Colonic mucosa (tissue), 4 donors: ENCODE measurements at regions not wholly inside any gene's neighbourhood (a gene's known extent, or its start where the extent isn't known, plus 50 kb on each side); places are given as distances from the start of the nearest gene placed in this dataset.

Experiments used
- DNase-seq: peaks from one replicate; pipeline ENCODE4 v3.0.0-alpha.2; 2020
- H3K27ac ChIP-seq: fragments of 200-600 bp; one replicate; pipeline ENCODE4 v1.8.0; 2021
- H3K27me3 ChIP-seq: fragments of 200-600 bp; one replicate; pipeline ENCODE4 v1.8.0; 2021
- H3K36me3 ChIP-seq: fragments of 200-600 bp; one replicate; pipeline ENCODE4 v1.8.0; 2021
- H3K4me1 ChIP-seq: fragments of 200-600 bp; one replicate; pipeline ENCODE4 v1.8.0; 2021; ENCODE audit warnings: mild to moderate bottlenecking
- H3K4me3 ChIP-seq: fragments of 200-600 bp; one replicate; pipeline ENCODE4 v1.8.0; 2021
- H3K9ac ChIP-seq, 2 donors: one replicate each; pipeline ENCODE4 v1.7.0; 2013; ENCODE audit warnings: control low read depth in 2 of 2, low read depth in 2 of 2, low read length in 2 of 2
- H3K9me3 ChIP-seq: fragments of 200-600 bp; one replicate; pipeline ENCODE4 v1.8.0; 2021
- intact Hi-C: fragments of 100-400 bp; cut with DNase I; formaldehyde crosslinking; loops from one replicate; pipeline ENCODE4 v1.14.1; 2022
- TF ChIP-seq, protein P1 (sequence below): fragments of 200-600 bp; IDR thresholded peaks from one replicate; pipeline ENCODE4 v1.8.0; 2022; ENCODE audit warnings: antibody characterized with exemption, mild to moderate bottlenecking
- donor health status: healthy.
- donor health status: DM: no; HTN: no; CAD: no.
- donor health status: DM: no; HTN: no; CAD: no.

DNA sequence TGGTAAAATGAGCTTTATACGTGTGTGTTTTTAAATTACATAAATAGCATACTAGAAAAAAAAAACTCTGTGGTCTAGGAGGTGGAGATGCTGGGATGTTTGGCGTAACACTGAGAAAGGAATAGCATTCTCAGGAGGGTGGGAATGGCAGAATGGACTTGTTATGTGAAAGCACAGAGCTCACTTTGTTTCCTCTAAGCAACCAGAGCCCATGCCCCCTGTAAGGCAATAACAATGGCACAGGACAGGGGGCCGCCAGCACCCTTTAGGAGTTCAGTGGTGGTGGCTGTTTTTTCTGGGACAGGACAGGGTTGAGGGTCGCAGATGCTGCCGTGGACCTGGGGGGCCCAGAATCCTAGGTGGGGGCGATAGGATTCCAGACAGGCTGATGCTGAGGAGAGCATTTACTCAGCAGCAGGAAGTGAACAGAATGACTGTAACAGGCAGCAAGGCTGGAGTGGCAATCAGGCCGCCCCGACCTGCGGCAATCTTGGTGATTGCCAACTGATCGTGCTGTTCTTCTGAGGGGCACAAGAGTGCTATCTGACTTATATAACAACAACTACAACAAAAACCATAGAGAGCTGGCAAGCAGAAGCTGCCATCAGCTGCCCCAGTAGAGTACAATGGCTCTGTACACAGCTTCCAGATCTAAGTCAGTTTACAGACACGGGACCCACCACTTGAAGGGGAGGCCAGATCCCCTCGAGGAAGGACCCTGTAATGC, 160.4 kb downstream of the UACA start:
- Histone ChIP-seq H3K9me3 (no peaks in the 10 kb centered on the region), H3K4me3 (no peak overlapping the region), H3K4me1 (no peaks in the 10 kb centered on the region), H3K9ac (no peak overlapping the region), H3K36me3 (no peaks in the 10 kb centered on the region), H3K27me3 (no peaks in the 10 kb centered on the region), H3K27ac (no peak overlapping the region)
- no peak for DNase-seq
- intact Hi-C loops, result no loop called here
- TF ChIP-seq, protein P1, sequence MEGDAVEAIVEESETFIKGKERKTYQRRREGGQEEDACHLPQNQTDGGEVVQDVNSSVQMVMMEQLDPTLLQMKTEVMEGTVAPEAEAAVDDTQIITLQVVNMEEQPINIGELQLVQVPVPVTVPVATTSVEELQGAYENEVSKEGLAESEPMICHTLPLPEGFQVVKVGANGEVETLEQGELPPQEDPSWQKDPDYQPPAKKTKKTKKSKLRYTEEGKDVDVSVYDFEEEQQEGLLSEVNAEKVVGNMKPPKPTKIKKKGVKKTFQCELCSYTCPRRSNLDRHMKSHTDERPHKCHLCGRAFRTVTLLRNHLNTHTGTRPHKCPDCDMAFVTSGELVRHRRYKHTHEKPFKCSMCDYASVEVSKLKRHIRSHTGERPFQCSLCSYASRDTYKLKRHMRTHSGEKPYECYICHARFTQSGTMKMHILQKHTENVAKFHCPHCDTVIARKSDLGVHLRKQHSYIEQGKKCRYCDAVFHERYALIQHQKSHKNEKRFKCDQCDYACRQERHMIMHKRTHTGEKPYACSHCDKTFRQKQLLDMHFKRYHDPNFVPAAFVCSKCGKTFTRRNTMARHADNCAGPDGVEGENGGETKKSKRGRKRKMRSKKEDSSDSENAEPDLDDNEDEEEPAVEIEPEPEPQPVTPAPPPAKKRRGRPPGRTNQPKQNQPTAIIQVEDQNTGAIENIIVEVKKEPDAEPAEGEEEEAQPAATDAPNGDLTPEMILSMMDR, result no peak

DNA sequence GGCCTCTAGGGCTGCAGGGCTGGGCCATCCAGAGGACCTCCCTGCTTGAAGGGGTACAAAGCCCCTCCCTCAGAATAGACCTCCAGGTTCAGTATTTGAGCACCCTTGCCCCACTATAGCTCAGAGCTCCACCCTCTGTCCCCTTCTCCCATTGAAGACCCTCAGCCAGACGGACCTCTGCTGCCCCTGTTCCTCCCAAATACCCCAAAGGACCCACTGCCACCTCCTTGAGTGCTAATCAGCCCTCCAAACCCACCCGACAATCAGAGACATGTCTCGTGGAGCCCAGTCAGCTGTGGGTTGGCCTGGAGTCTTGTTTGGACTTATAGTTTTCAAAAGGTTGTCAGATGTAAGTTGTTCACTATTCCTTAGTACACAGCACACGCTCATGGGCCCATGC, 161.1 kb downstream of the UACA start:
- no peak overlapping the region for H3K27ac ChIP-seq
- H3K27me3 ChIP-seq, result no peaks in the 10 kb centered on the region
- intact Hi-C loops, result no loop called here
- no peaks in the 10 kb centered on the region for H3K4me1 ChIP-seq
- no peaks in the 10 kb centered on the region for H3K9me3 ChIP-seq
- H3K36me3 ChIP-seq, result no peaks in the 10 kb centered on the region
- DNase-seq, result no peak
- TF ChIP-seq, protein P1, result no peak
- no peak overlapping the region for H3K4me3 ChIP-seq
- no peak overlapping the region for H3K9ac ChIP-seq

DNA sequence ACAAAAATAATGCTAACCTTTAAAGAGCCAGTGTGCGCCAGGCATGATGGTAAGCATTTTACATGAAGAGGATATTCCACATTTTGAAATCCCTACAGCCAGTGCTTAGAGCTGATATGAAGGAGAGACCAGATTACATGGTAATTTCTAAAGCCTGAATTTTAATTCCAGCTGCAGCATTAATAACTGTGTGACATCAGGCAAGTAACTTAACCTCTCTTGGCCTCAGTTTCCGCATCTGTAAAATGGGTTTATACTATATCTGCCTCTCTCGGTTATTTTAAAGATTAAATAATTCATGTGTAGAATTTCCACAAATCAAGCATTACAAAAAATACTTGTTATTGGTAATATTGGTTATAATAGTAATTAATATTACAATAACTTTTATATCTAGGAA, 165.4 kb downstream of the UACA start:
- H3K27ac ChIP-seq, result no peak overlapping the region
- DNase-seq, result no peak
- no peak overlapping the region for H3K4me3 ChIP-seq
- H3K36me3 ChIP-seq, result no peaks in the 10 kb centered on the region
- no peaks in the 10 kb centered on the region for H3K27me3 ChIP-seq
- intact Hi-C loops, result no loop called here
- H3K4me1 ChIP-seq, result no peaks in the 10 kb centered on the region
- H3K9ac ChIP-seq, result no peak overlapping the region
- H3K9me3 ChIP-seq, result no peaks in the 10 kb centered on the region
- TF ChIP-seq, protein P1, result no peak

DNA sequence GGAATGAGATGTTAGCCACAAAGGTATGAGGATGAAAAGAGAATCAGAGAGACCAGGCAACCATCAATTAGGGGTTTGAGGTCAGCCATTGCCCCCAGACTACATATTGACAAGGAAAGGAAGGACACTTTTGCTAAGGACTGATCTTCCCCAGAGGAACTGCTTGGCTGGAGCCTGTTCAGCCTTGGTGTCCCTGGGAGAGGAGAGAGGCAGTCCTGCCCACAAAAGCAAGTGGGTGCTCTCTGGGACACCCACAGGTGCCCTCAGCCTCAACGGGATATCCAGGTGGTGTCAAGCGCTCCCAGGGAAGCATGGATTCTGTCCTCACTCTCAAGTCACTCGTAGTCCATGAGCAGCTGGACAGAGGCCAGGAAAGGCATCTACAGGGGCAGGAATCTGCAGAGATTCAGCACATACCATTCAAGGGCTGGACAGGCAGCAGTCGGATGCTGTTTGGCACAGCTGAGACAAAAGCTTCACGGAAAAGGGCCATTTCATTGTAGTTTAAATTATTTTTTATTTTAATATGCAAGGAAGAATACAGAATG, 166.2 kb downstream of the UACA start:
- H3K9me3 ChIP-seq, result no peaks in the 10 kb centered on the region

DNA sequence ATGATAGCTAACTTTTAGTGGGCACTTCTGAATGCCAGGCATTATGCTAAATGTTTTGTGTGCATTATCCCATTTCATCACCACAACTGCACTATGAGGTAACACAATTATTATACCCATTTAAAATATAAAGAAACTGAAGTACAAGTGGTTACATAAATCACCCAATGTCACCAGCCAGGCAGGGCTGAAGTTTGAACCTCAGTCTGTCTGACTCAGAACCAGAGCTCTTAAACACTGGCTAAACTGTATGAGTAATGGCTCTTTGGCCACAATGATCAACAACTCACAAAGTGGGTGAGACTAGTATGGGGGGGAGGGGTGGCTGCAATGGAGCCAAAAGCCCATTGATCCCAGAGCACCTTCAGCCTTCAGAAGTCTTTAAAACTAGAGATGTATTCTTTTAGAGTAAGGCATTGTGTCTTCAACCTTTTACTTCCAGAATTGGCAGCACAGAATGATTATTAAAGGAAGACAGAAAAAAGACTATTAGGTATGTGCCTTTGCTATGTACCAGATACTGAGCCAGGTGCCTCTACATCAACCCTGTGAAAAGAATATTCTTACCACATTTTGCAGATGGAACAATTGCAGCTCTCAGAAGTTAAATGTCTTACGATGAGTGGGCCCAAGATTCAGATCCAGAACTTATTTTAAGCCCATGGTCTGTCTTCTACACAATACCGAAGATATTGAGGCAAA, 166.9 kb downstream of the UACA start:
- Histone ChIP-seq H3K27ac (no peak overlapping the region), H3K4me3 (no peak overlapping the region), H3K36me3 (no peaks in the 10 kb centered on the region), H3K4me1 (no peaks in the 10 kb centered on the region), H3K27me3 (no peaks in the 10 kb centered on the region), H3K9ac (no peak overlapping the region), H3K9me3 (no peaks in the 10 kb centered on the region)
- DNase-seq, result no peak
- intact Hi-C loops, result no loop called here
- TF ChIP-seq, protein P1, result no peak

More for the DNA sequence above, 166.2 kb downstream of the UACA start:
- no peaks in the 10 kb centered on the region for H3K36me3 ChIP-seq
- H3K4me3 ChIP-seq, result no peak overlapping the region
- H3K4me1 ChIP-seq, result no peaks in the 10 kb centered on the region
- H3K27ac ChIP-seq, result no peak overlapping the region
- DNase-seq, result no peak
- intact Hi-C loops, result no loop called here
- TF ChIP-seq, protein P1, result no peak
- no peak overlapping the region for H3K9ac ChIP-seq
- no peaks in the 10 kb centered on the region for H3K27me3 ChIP-seq
